HepG2 (cell line): ENCODE measurements at regions not wholly inside any gene's neighbourhood (a gene's known extent, or its start where the extent isn't known, plus 50 kb on each side); places are given as distances from the start of the nearest gene placed in this dataset.

Experiments used
- ATAC-seq: fragments of 200-7000 bp; cut with Tn5 transposase; 3 replicates; pipeline ENCODE4 v1.9.1; 2020; ENCODE audit warnings: mild to moderate bottlenecking, moderate library complexity
- BruUV-seq: library from RNA; stranded (reverse); fragments of 400-500 nt; replicated peaks from 2 replicates; lab custom pipeline; 2021; lab: Mats Ljungman, UMichigan
- CTCF ChIA-PET: fragments of 300-600 bp; formaldehyde crosslinking; extraction: SDS; loops from one replicate; lab custom pipeline; 2021; ENCODE audit warnings: low total read pairs, inconsistent platforms, low intra/inter-chr PET ratio; lab: Yijun Ruan, JAX
- POLR2A ChIA-PET: fragments of 350-600 bp; sonication (Branson Sonifier 250); formaldehyde crosslinking; loops from one replicate; lab custom pipeline; 2020; ENCODE audit warnings: antibody characterized with exemption, inconsistent platforms; lab: Yijun Ruan, JAX
- DNase-seq: peaks from one replicate; pipeline ENCODE4 v3.0.0-alpha.2; 2015; ENCODE audit warnings: low spot score
- FAIRE-seq: peaks from 3 replicates; lab custom pipeline; 2011; peaks lifted over from hg19 to GRCh38; lab: Jason Lieb, UNC
- H2AFZ ChIP-seq: one replicate; pipeline ENCODE4 v1.6.1; 2011; ENCODE audit warnings: low read length, inconsistent platforms
- H3K27ac ChIP-seq: fragments of 300-600 bp; 3 replicates; pipeline ENCODE4 v1.8.0; 2011; ENCODE audit warnings: mixed run types, mild to moderate bottlenecking, mixed read lengths, low read length, inconsistent platforms; ENCODE audit not compliant: insufficient read depth; ENCODE audit errors: extremely low read length
- H3K27me3 ChIP-seq, 2 experiments: fragments of 200-600 bp in 1 of 2; 2 replicates in 1 of 2; 3 replicates in 1 of 2; pipeline versions ENCODE4 v1.6.0 to v1.8.0; 2011; ENCODE audit warnings: low read length in 2 of 2, mild to moderate bottlenecking in 2 of 2, moderate library complexity in 2 of 2, inconsistent platforms in 1 of 2; ENCODE audit not compliant: insufficient read depth in 2 of 2, control insufficient read depth in 1 of 2
- H3K36me3 ChIP-seq, 2 experiments: fragments of 200-600 bp in 1 of 2; replicated peaks in 1 of 2; 2 replicates in 1 of 2; 3 replicates in 1 of 2; pipeline versions ENCODE4 v1.5.1 to v1.8.0; 2011; ENCODE audit warnings: low read length in 2 of 2, inconsistent platforms in 1 of 2; ENCODE audit not compliant: insufficient read depth in 2 of 2, control insufficient read depth in 1 of 2
- H3K4me1 ChIP-seq: 2 replicates; pipeline ENCODE4 v1.5.1; 2012; ENCODE audit warnings: low read length, inconsistent platforms; ENCODE audit not compliant: insufficient read depth
- H3K4me2 ChIP-seq: 2 replicates; pipeline ENCODE4 v1.6.0; 2011; ENCODE audit warnings: low read depth, low read length, inconsistent platforms
- H3K4me3 ChIP-seq, 3 experiments: fragments of 200-600 bp in 1 of 3; sonication (generic), shearing (Covaris generic) in 1 of 3; replicated peaks in 1 of 3; 2 replicates each; pipeline ENCODE4 v1.5.1; 2011 to 2016; ENCODE audit warnings: low read length in 3 of 3, inconsistent platforms in 2 of 3, low read depth in 2 of 3, mild to moderate bottlenecking in 2 of 3, control low read depth in 1 of 3, mixed read lengths in 1 of 3; ENCODE audit not compliant: insufficient read depth in 1 of 3
- H3K79me2 ChIP-seq: one replicate; pipeline ENCODE4 v1.6.1; 2011; ENCODE audit warnings: low read length, inconsistent platforms; ENCODE audit not compliant: insufficient read depth
- H3K9ac ChIP-seq: 2 replicates; pipeline ENCODE4 v1.6.0; 2011; ENCODE audit warnings: mild to moderate bottlenecking, low read depth, low read length, inconsistent platforms; ENCODE audit not compliant: insufficient read depth
- H3K9me3 ChIP-seq: 2 replicates; pipeline ENCODE4 v1.5.1; 2012; ENCODE audit warnings: mild to moderate bottlenecking, low read length
- H4K20me1 ChIP-seq: 2 replicates; pipeline ENCODE4 v1.6.0; 2011; ENCODE audit warnings: inconsistent platforms, mild to moderate bottlenecking, low read length, moderate library complexity; ENCODE audit not compliant: insufficient read depth
- CEBPB ChIP-seq: IDR thresholded peaks from 2 replicates; pipeline ENCODE4 v1.6.1; 2011; ENCODE audit warnings: low read depth, low read length, improper control_type of control experiment, borderline replicate concordance
- GMEB1 ChIP-seq: sonication (generic); formaldehyde crosslinking; IDR thresholded peaks from 2 replicates; pipeline ENCODE4 v1.5.1; 2020; ENCODE audit warnings: missing genetic modification reagents, mild to moderate bottlenecking, borderline replicate concordance
- ZFP62 ChIP-seq: sonication (generic); formaldehyde crosslinking; IDR thresholded peaks from 2 replicates; pipeline ENCODE4 v1.4.0; 2020; ENCODE audit warnings: missing genetic modification reagents
- ZNF691 ChIP-seq: sonication (generic); formaldehyde crosslinking; IDR thresholded peaks from 2 replicates; pipeline ENCODE4 v1.4.0; 2020; ENCODE audit warnings: missing genetic modification reagents, low read depth, mild to moderate bottlenecking, borderline replicate concordance
- ZNF839 ChIP-seq: sonication (generic); formaldehyde crosslinking; IDR thresholded peaks from 2 replicates; pipeline ENCODE4 v1.4.0; 2020; ENCODE audit warnings: missing genetic modification reagents, mild to moderate bottlenecking, borderline replicate concordance
- WGBS: methylation state at CpG from one replicate; pipeline ENCODE4 v1.1.6; 2017; ENCODE audit warnings: low lambda C conversion rate; 5-methylcytosine and 5-hydroxymethylcytosine counted together
- in situ Hi-C: cut with HindIII; loops from 2 replicates; pipeline ENCODE4 v1.10.0; 2017; ENCODE audit warnings: low pct_unique_long_range_greater_than_20kb; ENCODE audit not compliant: extremely low pct_ligation_motif_present
- intact Hi-C: fragments of 100-400 bp; cut with micrococcal nuclease; formaldehyde crosslinking; loops from one replicate; pipeline ENCODE4 v1.10.0; 2022; ENCODE audit not compliant: unreplicated experiment

GRCh38 chr2:96423828-96424227 is 81.3 kb downstream of the NEURL3 start:
- H3K27me3 ChIP-seq, result peaks cover 0 to 15% of the 10 kb centered on the region in 2 experiments; a peak in 2 of 5 replicates
- no peak for TF ChIP-seq ZNF691 (CRISPR knock-in tag)
- no peak for TF ChIP-seq ZNF839
- TF ChIP-seq CEBPB, result peak; percentile 53; the same call in 1 of the 2 replicates
- no peak for TF ChIP-seq GMEB1 (CRISPR knock-in tag)
- TF ChIP-seq ZFP62 (CRISPR knock-in tag), result no peak
- TF ChIP-seq, all 625 proteins: peak for 1
- 10% methylated on average over 2 of the region's 2 CpGs for WGBS
- Histone ChIP-seq H3K9me3 (no peaks in the 10 kb centered on the region), H4K20me1 (no peaks in the 10 kb centered on the region), H3K4me3 (no peak overlapping the region), H3K27ac (no peak overlapping the region), H3K79me2 (no peaks in the 10 kb centered on the region), H3K9ac (no peak overlapping the region), H3K4me1 (peaks cover 13% of the 10 kb centered on the region), H3K36me3 (no peaks in the 10 kb centered on the region), H2AFZ (no peak overlapping the region), H3K4me2 (no peak overlapping the region)
- ChIA-PET CTCF (no interaction called here), POLR2A (no interaction called here)
- in situ Hi-C loops (no loop called here), intact Hi-C loops (no loop called here)
- FAIRE-seq (no peak), DNase-seq (no peak), ATAC-seq (no peak)
- no TSS peak for BruUV-seq
